ENCODE measurements at regions not wholly inside any gene's neighbourhood (a gene's known extent, or its start where the extent isn't known, plus 50 kb on each side); places are given as distances from the start of the nearest gene placed in this dataset.
A peak's percentile ranks its signal among the peaks of the same experiment; 100 is the strongest.

- Histone ChIP-seq H3K27ac (ENCODE audit: low read depth in 1 of 2, low read length in 1 of 2) (no peak overlapping the region), H3K4me1 (ENCODE audit: control insufficient read depth in 5 of 5, insufficient read depth in 5 of 5, low read length in 5 of 5) (no peaks in the 10 kb centered on the region), H3K27me3 (ENCODE audit: control insufficient read depth in 3 of 3, insufficient read depth in 3 of 3, low read length in 2 of 3) (peaks cover 0 to 11% (median 0%) of the 10 kb centered on the region in 3 donors), H3K9ac (ENCODE audit: insufficient read depth in 1 of 2, low read length in 2 of 2) (no peak overlapping the region), H3K4me3 (no peak overlapping the region), H3K36me3 (ENCODE audit: control insufficient read depth in 4 of 4, insufficient read depth in 4 of 4, low read length in 4 of 4) (no peaks in the 10 kb centered on the region), H3K9me3 (ENCODE audit: control insufficient read depth in 4 of 4, insufficient read depth in 3 of 4, low read length in 3 of 4) (no peaks in the 10 kb centered on the region)
- TF ChIP-seq CTCF (IDR thresholded peaks at IDR 0.05; ENCODE audit: control extremely low read depth, extremely low read depth), result no peak
- DNase-seq (no peak), ATAC-seq (ENCODE audit: insufficient read depth, low FRiP score) (no peak)
Measured at GRCh38 chr11:28537822-28538221, 429.6 kb downstream of the METTL15 start.

- DNase-seq (peak in 2 of 3 donors; percentile 9 to 18), ATAC-seq (ENCODE audit: insufficient read depth, low FRiP score) (no peak)
- no peak overlapping the region for H3K27ac ChIP-seq (ENCODE audit: low read depth in 1 of 2, low read length in 1 of 2)
- no peak overlapping the region for H3K9ac ChIP-seq (ENCODE audit: insufficient read depth in 1 of 2, low read length in 2 of 2)
- 78 to 86% methylated on average over 2 of the region's 2 CpGs for WGBS, 2 donors
- no peaks in the 10 kb centered on the region for H3K36me3 ChIP-seq (ENCODE audit: control insufficient read depth in 4 of 4, insufficient read depth in 4 of 4, low read length in 4 of 4)
- no peaks in the 10 kb centered on the region for H3K9me3 ChIP-seq (ENCODE audit: control insufficient read depth in 4 of 4, insufficient read depth in 3 of 4, low read length in 3 of 4)
- H3K27me3 ChIP-seq (ENCODE audit: control insufficient read depth in 3 of 3, insufficient read depth in 3 of 3, low read length in 2 of 3), result peaks cover 0 to 12% (median 0%) of the 10 kb centered on the region in 3 donors
- H3K4me3 ChIP-seq, result no peak overlapping the region
- TF ChIP-seq CTCF (IDR thresholded peaks at IDR 0.05; ENCODE audit: control extremely low read depth, extremely low read depth), result no peak
- H3K4me1 ChIP-seq (ENCODE audit: control insufficient read depth in 5 of 5, insufficient read depth in 5 of 5, low read length in 5 of 5), result no peaks in the 10 kb centered on the region
Measured at GRCh38 chr11:28536504-28537267, 428.5 kb downstream of the METTL15 start.

DNA sequence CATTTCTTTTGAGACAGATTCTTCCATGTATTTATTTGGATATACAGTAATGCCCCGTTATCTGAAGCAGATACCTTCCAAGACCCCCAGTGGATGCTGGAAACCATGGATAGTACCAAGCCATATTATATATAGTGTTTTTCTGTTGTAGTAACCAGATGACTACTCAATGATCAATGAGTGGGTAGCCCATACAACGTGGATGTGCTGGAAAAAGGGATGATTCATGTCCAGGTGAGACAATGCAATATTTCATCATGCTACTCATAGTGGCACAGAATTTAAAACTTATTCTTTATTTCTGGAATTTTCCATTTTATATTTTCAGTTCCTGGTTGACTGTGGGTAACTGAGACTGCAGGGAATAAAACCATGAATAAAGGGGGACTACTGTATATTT lies 427.5 kb downstream of the METTL15 start:
- WGBS, 2 donors, result 66 to 76% methylated on average over 2 of the region's 2 CpGs
- H3K9ac ChIP-seq (ENCODE audit: insufficient read depth in 1 of 2, low read length in 2 of 2), result no peak overlapping the region
- no peaks in the 10 kb centered on the region for H3K9me3 ChIP-seq (ENCODE audit: control insufficient read depth in 4 of 4, insufficient read depth in 3 of 4, low read length in 3 of 4)
- ATAC-seq (ENCODE audit: insufficient read depth, low FRiP score) (no peak), DNase-seq (no peak)
- H3K4me3 ChIP-seq, result no peak overlapping the region
- H3K27ac ChIP-seq (ENCODE audit: low read depth in 1 of 2, low read length in 1 of 2), result no peak overlapping the region
- no peak for TF ChIP-seq CTCF (IDR thresholded peaks at IDR 0.05; ENCODE audit: control extremely low read depth, extremely low read depth)
- no peaks in the 10 kb centered on the region for H3K4me1 ChIP-seq (ENCODE audit: control insufficient read depth in 5 of 5, insufficient read depth in 5 of 5, low read length in 5 of 5)
- no peaks in the 10 kb centered on the region for H3K36me3 ChIP-seq (ENCODE audit: control insufficient read depth in 4 of 4, insufficient read depth in 4 of 4, low read length in 4 of 4)
- H3K27me3 ChIP-seq (ENCODE audit: control insufficient read depth in 3 of 3, insufficient read depth in 3 of 3, low read length in 2 of 3), result peaks cover 0 to 5% (median 0%) of the 10 kb centered on the region in 3 donors

All from lung (tissue), 11 donors.